Activated naive CD4-positive, alpha-beta T cell treated with anti-CD3 and anti-CD28 coated beads for 36 hours (primary cell): ENCODE measurements at regions not wholly inside any gene's neighbourhood (a gene's known extent, or its start where the extent isn't known, plus 50 kb on each side); places are given as distances from the start of the nearest gene placed in this dataset.
"Not testable (repeated sequence)": the region's sequence is repeated elsewhere in the genome, so short reads cannot be mapped to it uniquely, and the experiment has no call there.

ENCODE experiments used
- CTCF ChIA-PET: fragments of 350-600 bp; sonication (Branson Sonifier 250); formaldehyde crosslinking; loops from one replicate; lab custom pipeline; 2021; ENCODE audit warnings: antibody characterized with exemption; lab: Charles Lee
- DNase-seq: peaks from one replicate; pipeline ENCODE4 v3.0.0-alpha.2; 2020
- H3K27ac Mint-ChIP-seq: one replicate; pipeline ENCODE4 v1.8.0; 2021; ENCODE audit warnings: mild to moderate bottlenecking, mixed read lengths
- H3K27me3 Mint-ChIP-seq: one replicate; pipeline ENCODE4 v1.8.0; 2021; ENCODE audit warnings: low read depth, mixed read lengths
- H3K36me3 Mint-ChIP-seq: one replicate; pipeline ENCODE4 v1.8.0; 2021; ENCODE audit warnings: low read depth, mixed read lengths
- H3K4me1 Mint-ChIP-seq: one replicate; pipeline ENCODE4 v1.8.0; 2021; ENCODE audit warnings: low read depth, mixed read lengths
- H3K4me3 Mint-ChIP-seq: one replicate; pipeline ENCODE4 v1.8.0; 2021; ENCODE audit warnings: mild to moderate bottlenecking, moderate library complexity, mixed read lengths
- H3K9me3 Mint-ChIP-seq: one replicate; pipeline ENCODE4 v1.8.0; 2021; ENCODE audit warnings: mixed read lengths
- intact Hi-C: fragments of 100-400 bp; cut with micrococcal nuclease; formaldehyde crosslinking; loops from one replicate; pipeline ENCODE4 v1.15.1; 2023

- peaks cover 8% of the 10 kb centered on the region for H3K4me1 Mint-ChIP-seq
- no peak overlapping the region for H3K4me3 Mint-ChIP-seq
- CTCF ChIA-PET, result no interaction called here
- H3K27ac Mint-ChIP-seq, result no peak overlapping the region
- DNase-seq, result no peak
- intact Hi-C loops, result no loop called here
- no peaks in the 10 kb centered on the region for H3K9me3 Mint-ChIP-seq
- H3K36me3 Mint-ChIP-seq, result no peaks in the 10 kb centered on the region
- H3K27me3 Mint-ChIP-seq, result peaks cover 2% of the 10 kb centered on the region
These were observed 56.5 kb upstream of the PAPSS2 start for GRCh38 chr10:87603196-87603595.

- H3K4me1 Mint-ChIP-seq, result peaks cover 8% of the 10 kb centered on the region
- H3K9me3 Mint-ChIP-seq, result no peaks in the 10 kb centered on the region
- H3K27me3 Mint-ChIP-seq, result peaks cover 2% of the 10 kb centered on the region
- CTCF ChIA-PET, result no interaction called here
- H3K4me3 Mint-ChIP-seq, result no peak overlapping the region
- H3K27ac Mint-ChIP-seq, result no peak overlapping the region
- DNase-seq, result no peak
- H3K36me3 Mint-ChIP-seq, result no peaks in the 10 kb centered on the region
- intact Hi-C loops, result no loop called here
These were observed 55.9 kb upstream of the PAPSS2 start for GRCh38 chr10:87603769-87604168.

GRCh38 chr10:87605628-87606251 is 53.9 kb upstream of the PAPSS2 start:
- intact Hi-C loops, result no loop called here
- no peaks in the 10 kb centered on the region for H3K36me3 Mint-ChIP-seq
- no peak for DNase-seq
- H3K27me3 Mint-ChIP-seq, result peaks cover 2% of the 10 kb centered on the region
- peaks cover 8% of the 10 kb centered on the region for H3K4me1 Mint-ChIP-seq
- CTCF ChIA-PET, result interaction anchor here (1.2 kb wide), 1 partner anchor 10 kb away, joined by 3 read pairs; no protein-coding TSS in a partner anchor
- H3K9me3 Mint-ChIP-seq, result peaks cover under 1% of the 10 kb centered on the region
- no peak overlapping the region for H3K4me3 Mint-ChIP-seq
- H3K27ac Mint-ChIP-seq, result no peak overlapping the region

GRCh38 chr10:87608756-87609155 is 50.9 kb upstream of the PAPSS2 start:
- peaks cover 8% of the 10 kb centered on the region for H3K9me3 Mint-ChIP-seq
- H3K36me3 Mint-ChIP-seq, result no peaks in the 10 kb centered on the region
- no peak overlapping the region for H3K4me3 Mint-ChIP-seq

GRCh38 chr10:87609563-87609962 is 50.1 kb upstream of the PAPSS2 start:
- H3K9me3 Mint-ChIP-seq, H3K4me1 Mint-ChIP-seq, H3K4me3 Mint-ChIP-seq, intact Hi-C loops, H3K27ac Mint-ChIP-seq, H3K36me3 Mint-ChIP-seq, DNase-seq, H3K27me3 Mint-ChIP-seq, CTCF ChIA-PET: not testable (repeated sequence)

More at GRCh38 chr10:87608756-87609155, 50.9 kb upstream of the PAPSS2 start:
- Mint-ChIP-seq H3K27me3 (no peaks in the 10 kb centered on the region), H3K27ac (no peak overlapping the region), H3K4me1 (no peaks in the 10 kb centered on the region)
- intact Hi-C loops, result no loop called here
- no peak for DNase-seq
- CTCF ChIA-PET, result no interaction called here
